CD4-positive, alpha-beta T cell treated with Interleukin-12 subunit alpha and Interleukin-12 subunit beta, for 1 hour (primary cell): ENCODE measurements at regions not wholly inside any gene's neighbourhood (a gene's known extent, or its start where the extent isn't known, plus 50 kb on each side); places are given as distances from the start of the nearest gene placed in this dataset.
"Not testable (repeated sequence)": the region's sequence is repeated elsewhere in the genome, so short reads cannot be mapped to it uniquely, and the experiment has no call there.

Source experiments
- DNase-seq: peaks from one replicate; pipeline ENCODE4 v3.0.0-alpha.2; 2020

- DNase-seq = no peak
Measured at GRCh38 chr4:11894221-11894620, 465.5 kb upstream of the HS3ST1 start.

- DNase-seq = no peak
Measured at GRCh38 chr4:11889099-11889498, 460.4 kb upstream of the HS3ST1 start.

- DNase-seq = no peak
Measured at GRCh38 chr4:11881947-11882346, 453.3 kb upstream of the HS3ST1 start.

GRCh38 chr4:11881364-11881763, 452.7 kb upstream of the HS3ST1 start:
- DNase-seq = no peak

GRCh38 chr4:11878241-11878640, 449.5 kb upstream of the HS3ST1 start:
- DNase-seq = no peak

- DNase-seq = no peak
Measured at GRCh38 chr4:11876104-11876503, 447.4 kb upstream of the HS3ST1 start.

- DNase-seq = no peak
Measured at GRCh38 chr4:11869191-11869870, 440.6 kb upstream of the HS3ST1 start.

GRCh38 chr4:11866391-11866790, 437.7 kb upstream of the HS3ST1 start:
- no peak for DNase-seq

- no peak for DNase-seq
Measured at GRCh38 chr4:11860996-11861395, 432.3 kb upstream of the HS3ST1 start.

- DNase-seq = no peak
Measured at GRCh38 chr4:11857881-11858280, 429.2 kb upstream of the HS3ST1 start.

- DNase-seq = no peak
Measured at GRCh38 chr4:11847167-11847566, 418.5 kb upstream of the HS3ST1 start.

- DNase-seq = no peak
Measured at GRCh38 chr4:11843927-11844326, 415.2 kb upstream of the HS3ST1 start.

GRCh38 chr4:11843340-11843739, 414.6 kb upstream of the HS3ST1 start:
- no peak for DNase-seq

- DNase-seq = no peak
Measured at GRCh38 chr4:11842620-11843263, 414.0 kb upstream of the HS3ST1 start.

- DNase-seq = no peak
Measured at GRCh38 chr4:11839889-11840288, 411.2 kb upstream of the HS3ST1 start.

- no peak for DNase-seq
Measured at GRCh38 chr4:11831739-11832138, 403.0 kb upstream of the HS3ST1 start.

GRCh38 chr4:11824566-11824965, 395.9 kb upstream of the HS3ST1 start:
- DNase-seq = no peak

GRCh38 chr4:11821772-11822430, 393.2 kb upstream of the HS3ST1 start:
- no peak for DNase-seq

- DNase-seq = no peak
Measured at GRCh38 chr4:11817088-11817487, 388.4 kb upstream of the HS3ST1 start.

- DNase-seq = no peak
Measured at GRCh38 chr4:11814758-11815157, 386.1 kb upstream of the HS3ST1 start.

- no peak for DNase-seq
Measured at GRCh38 chr4:11813951-11814446, 385.3 kb upstream of the HS3ST1 start.

- not testable (repeated sequence) for DNase-seq
Measured at GRCh38 chr4:11811521-11811920, 382.8 kb upstream of the HS3ST1 start.

- no peak for DNase-seq
Measured at GRCh38 chr4:11805842-11806241, 377.1 kb upstream of the HS3ST1 start.
